DND-41 (cell line): ENCODE measurements at regions not wholly inside any gene's neighbourhood (a gene's known extent, or its start where the extent isn't known, plus 50 kb on each side); places are given as distances from the start of the nearest gene placed in this dataset.

ENCODE experiments used
- ATAC-seq: fragments of 200-7000 bp; cut with Tn5 transposase; 3 replicates; pipeline ENCODE4 v1.9.1; 2021; ENCODE audit warnings: low read depth; ENCODE audit not compliant: insufficient read depth
- DNase-seq: peaks from one replicate; pipeline ENCODE4 v3.0.0-alpha.2; 2020
- H2AFZ ChIP-seq: 2 replicates; pipeline ENCODE4 v1.6.0; 2012; ENCODE audit warnings: low read depth, low read length
- H3K27ac ChIP-seq: 2 replicates; pipeline ENCODE4 v1.5.1; 2012; ENCODE audit warnings: low read length, inconsistent platforms
- H3K27me3 ChIP-seq: fragments of 200-600 bp; sonication (generic); 2 replicates; pipeline ENCODE4 v1.6.0; 2012; ENCODE audit warnings: low read length, mild to moderate bottlenecking, inconsistent platforms; ENCODE audit not compliant: insufficient read depth, poor library complexity
- H3K36me3 ChIP-seq: 2 replicates; pipeline ENCODE4 v1.5.1; 2012; ENCODE audit warnings: low read length, inconsistent platforms; ENCODE audit not compliant: insufficient read depth
- H3K4me1 ChIP-seq: 2 replicates; pipeline ENCODE4 v1.5.1; 2012; ENCODE audit warnings: mild to moderate bottlenecking, low read length; ENCODE audit not compliant: insufficient read depth
- H3K4me2 ChIP-seq: 2 replicates; pipeline ENCODE4 v1.6.0; 2012; ENCODE audit warnings: mild to moderate bottlenecking, moderate library complexity, low read length, inconsistent platforms; ENCODE audit not compliant: insufficient read depth
- H3K4me3 ChIP-seq, 2 experiments: fragments of 200-600 bp in 1 of 2; shearing (Covaris generic) in 1 of 2; 2 replicates each; pipeline ENCODE4 v1.5.1; 2012 to 2016; ENCODE audit warnings: inconsistent platforms in 2 of 2, low read length in 2 of 2, mild to moderate bottlenecking in 2 of 2, low read depth in 1 of 2, moderate library complexity in 1 of 2
- H3K79me2 ChIP-seq: 2 replicates; pipeline ENCODE4 v1.6.0; 2012; ENCODE audit warnings: low read length, inconsistent platforms; ENCODE audit not compliant: insufficient read depth
- H3K9ac ChIP-seq: 2 replicates; pipeline ENCODE4 v1.6.0; 2012; ENCODE audit warnings: low read depth, mild to moderate bottlenecking, inconsistent platforms, low read length, moderate library complexity
- H3K9me3 ChIP-seq: 2 replicates; pipeline ENCODE4 v1.5.1; 2012; ENCODE audit warnings: low read length, moderate library complexity, mild to moderate bottlenecking, inconsistent platforms; ENCODE audit not compliant: insufficient read depth, severe bottlenecking
- H4K20me1 ChIP-seq: 2 replicates; pipeline ENCODE4 v1.6.0; 2012; ENCODE audit warnings: low read length; ENCODE audit not compliant: insufficient read depth
- CTCF ChIP-seq: IDR thresholded peaks from 2 replicates; pipeline ENCODE4 v1.5.1; 2012; ENCODE audit warnings: borderline replicate concordance, low read length, moderate library complexity, mild to moderate bottlenecking; ENCODE audit not compliant: poor library complexity, severe bottlenecking; ENCODE audit errors: extremely low read depth
- EZH2 ChIP-seq: IDR thresholded peaks from 3 replicates; pipeline ENCODE4 v1.6.1; 2012; ENCODE audit warnings: borderline replicate concordance, low read depth, mild to moderate bottlenecking, moderate library complexity, low read length, inconsistent platforms; ENCODE audit not compliant: severe bottlenecking

- no peak overlapping the region for H3K9ac ChIP-seq
- no peaks in the 10 kb centered on the region for H3K9me3 ChIP-seq
- DNase-seq (no peak), ATAC-seq (no peak)
- H3K27ac ChIP-seq = no peak overlapping the region
- no peaks in the 10 kb centered on the region for H3K79me2 ChIP-seq
- H3K4me3 ChIP-seq = no peak overlapping the region
- H2AFZ ChIP-seq = no peak overlapping the region
- no peaks in the 10 kb centered on the region for H3K36me3 ChIP-seq
- TF ChIP-seq EZH2 (no peak), CTCF (no peak)
- no peak overlapping the region for H3K4me2 ChIP-seq
- no peaks in the 10 kb centered on the region for H3K4me1 ChIP-seq
- no peaks in the 10 kb centered on the region for H4K20me1 ChIP-seq
- H3K27me3 ChIP-seq = no peaks in the 10 kb centered on the region
These were observed 668.1 kb downstream of the SLITRK5 start for GRCh38 chr13:88339271-88339741.

GRCh38 chr13:88345171-88345847, 674.1 kb downstream of the SLITRK5 start:
- H3K9ac ChIP-seq = no peak overlapping the region
- H4K20me1 ChIP-seq = no peaks in the 10 kb centered on the region
- no peaks in the 10 kb centered on the region for H3K4me1 ChIP-seq
- no peaks in the 10 kb centered on the region for H3K79me2 ChIP-seq
- H3K36me3 ChIP-seq = no peaks in the 10 kb centered on the region
- no peak overlapping the region for H3K4me3 ChIP-seq
- no peak overlapping the region for H3K27ac ChIP-seq
- no peak overlapping the region for H2AFZ ChIP-seq
- ATAC-seq = no peak
- H3K27me3 ChIP-seq = no peaks in the 10 kb centered on the region
- H3K9me3 ChIP-seq = no peaks in the 10 kb centered on the region
- TF ChIP-seq EZH2 = no peak
- TF ChIP-seq CTCF = no peak
- DNase-seq = no peak
- H3K4me2 ChIP-seq = no peak overlapping the region

- no peak overlapping the region for H3K4me2 ChIP-seq
- H3K4me3 ChIP-seq = no peak overlapping the region
- no peaks in the 10 kb centered on the region for H3K27me3 ChIP-seq
- ATAC-seq = no peak
- H3K4me1 ChIP-seq = no peaks in the 10 kb centered on the region
- TF ChIP-seq EZH2 (no peak), CTCF (no peak)
- H3K9me3 ChIP-seq = no peaks in the 10 kb centered on the region
- no peak for DNase-seq
- H4K20me1 ChIP-seq = no peaks in the 10 kb centered on the region
- no peaks in the 10 kb centered on the region for H3K79me2 ChIP-seq
- no peak overlapping the region for H3K9ac ChIP-seq
- no peak overlapping the region for H3K27ac ChIP-seq
- no peak overlapping the region for H2AFZ ChIP-seq
- no peaks in the 10 kb centered on the region for H3K36me3 ChIP-seq
These were observed 689.6 kb downstream of the SLITRK5 start for GRCh38 chr13:88360761-88361160.

DNA sequence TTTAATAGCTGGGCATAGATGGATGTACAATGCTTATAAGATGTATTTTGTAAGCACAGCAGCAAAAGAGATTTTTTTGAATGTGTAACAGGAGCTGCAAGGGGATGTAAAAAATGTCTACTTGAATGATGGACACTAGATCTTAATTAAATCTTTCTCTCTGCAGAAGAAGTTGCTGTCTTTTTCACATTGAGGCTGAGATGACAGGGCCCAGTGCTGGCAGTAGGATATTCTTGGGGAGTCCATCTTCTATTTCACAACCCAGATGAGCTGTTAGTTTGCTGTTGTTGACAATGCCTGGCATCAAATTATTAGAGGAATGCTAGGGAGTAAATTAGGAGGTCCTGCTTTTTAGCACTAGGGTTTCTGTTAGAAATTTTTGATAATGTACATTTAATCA, 698.7 kb downstream of the SLITRK5 start:
- no peak for ATAC-seq
- no peak overlapping the region for H3K27ac ChIP-seq

More for the DNA sequence above, 698.7 kb downstream of the SLITRK5 start:
- Histone ChIP-seq H3K4me3 (no peak overlapping the region), H3K9me3 (no peaks in the 10 kb centered on the region), H2AFZ (no peak overlapping the region), H3K4me1 (no peaks in the 10 kb centered on the region), H3K4me2 (no peak overlapping the region), H3K27me3 (no peaks in the 10 kb centered on the region), H4K20me1 (no peaks in the 10 kb centered on the region), H3K9ac (no peak overlapping the region), H3K36me3 (no peaks in the 10 kb centered on the region), H3K79me2 (no peaks in the 10 kb centered on the region)
- TF ChIP-seq CTCF (no peak), EZH2 (no peak)
- DNase-seq = no peak
